ENCODE measurements at regions not wholly inside any gene's neighbourhood (a gene's known extent, or its start where the extent isn't known, plus 50 kb on each side); places are given as distances from the start of the nearest gene placed in this dataset.
A peak's percentile ranks its signal among the peaks of the same experiment; 100 is the strongest.

DNA sequence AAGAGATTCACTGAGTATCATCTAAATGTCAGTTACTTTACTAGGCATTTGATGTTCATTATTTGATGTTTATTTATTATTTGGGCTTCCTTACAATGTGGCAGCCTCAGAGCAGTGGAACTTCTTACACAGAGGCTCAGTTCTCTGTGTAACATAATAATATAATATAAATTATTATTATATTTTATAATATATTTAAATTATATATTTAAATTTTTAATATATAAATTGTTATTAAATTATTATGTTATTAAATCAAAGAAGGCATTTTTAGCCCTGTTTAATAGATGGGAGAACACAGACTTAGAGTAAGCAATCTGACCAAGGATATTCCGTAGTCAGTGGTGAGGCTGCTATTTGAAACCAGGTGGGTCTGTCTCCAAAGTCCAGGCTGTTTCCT lies 315.3 kb upstream of the SKOR2 start:
- Histone ChIP-seq H3K27ac (no peak overlapping the region), H3K9me3 (no peaks in the 10 kb centered on the region), H3K27me3 (no peaks in the 10 kb centered on the region), H3K4me3 (no peak overlapping the region), H3K4me1 (no peaks in the 10 kb centered on the region), H3K36me3 (no peaks in the 10 kb centered on the region)
- TF ChIP-seq, protein P1, sequence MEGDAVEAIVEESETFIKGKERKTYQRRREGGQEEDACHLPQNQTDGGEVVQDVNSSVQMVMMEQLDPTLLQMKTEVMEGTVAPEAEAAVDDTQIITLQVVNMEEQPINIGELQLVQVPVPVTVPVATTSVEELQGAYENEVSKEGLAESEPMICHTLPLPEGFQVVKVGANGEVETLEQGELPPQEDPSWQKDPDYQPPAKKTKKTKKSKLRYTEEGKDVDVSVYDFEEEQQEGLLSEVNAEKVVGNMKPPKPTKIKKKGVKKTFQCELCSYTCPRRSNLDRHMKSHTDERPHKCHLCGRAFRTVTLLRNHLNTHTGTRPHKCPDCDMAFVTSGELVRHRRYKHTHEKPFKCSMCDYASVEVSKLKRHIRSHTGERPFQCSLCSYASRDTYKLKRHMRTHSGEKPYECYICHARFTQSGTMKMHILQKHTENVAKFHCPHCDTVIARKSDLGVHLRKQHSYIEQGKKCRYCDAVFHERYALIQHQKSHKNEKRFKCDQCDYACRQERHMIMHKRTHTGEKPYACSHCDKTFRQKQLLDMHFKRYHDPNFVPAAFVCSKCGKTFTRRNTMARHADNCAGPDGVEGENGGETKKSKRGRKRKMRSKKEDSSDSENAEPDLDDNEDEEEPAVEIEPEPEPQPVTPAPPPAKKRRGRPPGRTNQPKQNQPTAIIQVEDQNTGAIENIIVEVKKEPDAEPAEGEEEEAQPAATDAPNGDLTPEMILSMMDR (IDR thresholded peaks at IDR 0.05), result no peak
- DNase-seq (ENCODE audit: low spot score), result no peak

DNA sequence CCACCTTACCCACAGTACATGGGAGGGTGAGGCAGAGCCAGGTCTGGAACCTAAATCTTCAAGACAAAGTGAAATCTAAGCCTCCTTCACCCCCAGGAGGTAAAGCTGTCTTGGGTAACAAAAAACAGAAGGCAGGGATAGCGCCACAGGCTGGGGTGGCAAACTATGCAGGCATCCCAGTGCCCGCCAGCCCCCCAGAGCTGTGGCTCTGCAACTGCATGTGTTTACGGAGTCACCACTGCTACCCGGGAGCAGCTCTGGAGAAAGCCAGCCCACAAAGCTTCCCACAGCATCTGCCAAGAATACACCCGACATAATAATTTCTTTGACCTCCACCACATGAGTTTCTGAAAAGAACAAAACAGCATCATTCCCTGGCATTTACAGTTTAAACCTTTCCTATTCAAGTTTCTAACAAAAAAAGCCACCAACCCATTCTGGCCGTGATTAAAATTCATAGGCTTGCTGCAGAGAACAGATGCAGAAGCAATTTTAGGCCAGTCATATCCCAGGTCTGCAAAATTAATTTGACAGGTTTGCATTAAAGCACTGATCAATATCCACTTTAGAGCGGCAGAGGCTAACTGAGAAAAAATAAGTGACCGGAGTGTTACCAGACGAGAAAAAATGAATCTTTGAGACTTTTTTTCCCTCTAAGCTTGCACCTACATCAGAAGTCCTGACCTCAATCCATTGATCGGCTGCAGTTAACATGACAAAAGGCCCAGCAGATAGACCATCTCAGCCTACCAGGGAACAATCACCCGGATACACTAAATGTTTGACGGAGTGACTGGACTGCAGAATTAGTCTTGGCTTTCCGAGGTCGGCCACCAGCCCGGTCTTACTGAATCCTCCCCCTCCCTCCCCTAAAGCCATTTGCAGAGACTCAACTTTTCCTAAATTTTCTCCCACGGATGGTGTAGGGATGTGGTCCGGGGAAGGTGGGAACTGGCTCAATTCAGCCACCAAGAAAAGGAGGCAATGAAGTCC lies 309.6 kb upstream of the SKOR2 start:
- no peak overlapping the region for H3K4me3 ChIP-seq
- no peak overlapping the region for H3K27ac ChIP-seq
- H3K36me3 ChIP-seq, result no peaks in the 10 kb centered on the region
- H3K9me3 ChIP-seq, result no peaks in the 10 kb centered on the region
- TF ChIP-seq, protein P1 (IDR thresholded peaks at IDR 0.05), result no peak
- H3K27me3 ChIP-seq, result no peaks in the 10 kb centered on the region
- no peak for DNase-seq (ENCODE audit: low spot score)
- H3K4me1 ChIP-seq, result no peaks in the 10 kb centered on the region

DNA sequence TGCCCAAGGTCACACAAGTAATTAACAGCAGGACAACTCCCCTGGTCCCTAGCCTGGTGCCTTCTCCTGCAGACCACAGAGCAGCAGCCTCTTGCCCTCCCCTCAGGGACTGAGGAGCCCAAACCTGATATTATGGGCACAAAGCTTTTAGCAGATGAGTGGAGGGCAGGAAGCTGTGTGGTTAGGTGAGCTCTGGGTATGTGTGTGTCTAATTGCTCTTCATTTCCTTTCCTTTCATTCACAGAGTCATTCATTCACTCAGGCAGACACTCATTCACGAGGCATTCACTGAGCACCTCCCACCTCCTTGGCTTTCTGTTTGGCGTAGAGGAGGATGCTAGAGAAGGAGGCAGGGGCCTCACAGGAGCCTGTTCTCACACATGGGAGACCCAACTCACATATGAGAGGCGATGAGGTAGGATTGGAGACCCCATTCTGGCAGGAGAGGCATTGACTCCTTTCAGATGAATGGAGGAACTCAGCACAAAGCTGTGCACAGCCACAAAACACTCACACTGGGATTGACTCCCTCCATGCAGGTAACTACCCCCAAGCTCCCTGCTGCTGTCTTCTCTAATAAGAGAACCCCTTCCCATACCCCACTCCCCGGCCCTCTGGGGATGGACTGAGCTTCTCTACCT lies 306.8 kb upstream of the SKOR2 start:
- no peak overlapping the region for H3K4me3 ChIP-seq
- H3K4me1 ChIP-seq, result no peaks in the 10 kb centered on the region
- no peaks in the 10 kb centered on the region for H3K36me3 ChIP-seq
- no peak for DNase-seq (ENCODE audit: low spot score)
- TF ChIP-seq, protein P1 (IDR thresholded peaks at IDR 0.05), result no peak
- H3K9me3 ChIP-seq, result no peaks in the 10 kb centered on the region
- no peaks in the 10 kb centered on the region for H3K27me3 ChIP-seq
- H3K27ac ChIP-seq, result no peak overlapping the region

DNA sequence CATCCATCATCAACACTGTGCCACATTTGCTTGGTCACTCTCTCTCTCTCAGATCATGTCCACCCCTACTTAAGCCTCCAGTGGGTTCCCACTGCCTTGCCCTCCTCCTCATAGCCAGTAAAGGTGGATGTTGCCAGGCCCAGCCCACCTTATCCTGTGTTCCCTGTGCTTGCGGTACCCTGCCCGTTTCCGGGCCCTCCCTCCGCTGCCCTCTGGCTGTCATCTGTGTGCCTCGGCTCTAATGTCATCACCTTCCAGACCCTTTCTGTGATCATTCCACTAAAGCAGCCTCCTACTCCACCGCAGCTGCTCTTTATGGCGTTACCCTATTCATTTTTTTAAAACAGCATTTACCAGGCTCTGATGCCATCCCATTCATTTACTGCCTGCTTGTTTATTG lies 305.7 kb upstream of the SKOR2 start:
- Histone ChIP-seq H3K36me3 (no peaks in the 10 kb centered on the region), H3K4me3 (no peak overlapping the region), H3K4me1 (no peaks in the 10 kb centered on the region), H3K27ac (no peak overlapping the region), H3K9me3 (no peaks in the 10 kb centered on the region), H3K27me3 (no peaks in the 10 kb centered on the region)
- TF ChIP-seq, protein P1 (IDR thresholded peaks at IDR 0.05), result no peak
- DNase-seq (ENCODE audit: low spot score), result peak; percentile 40

DNA sequence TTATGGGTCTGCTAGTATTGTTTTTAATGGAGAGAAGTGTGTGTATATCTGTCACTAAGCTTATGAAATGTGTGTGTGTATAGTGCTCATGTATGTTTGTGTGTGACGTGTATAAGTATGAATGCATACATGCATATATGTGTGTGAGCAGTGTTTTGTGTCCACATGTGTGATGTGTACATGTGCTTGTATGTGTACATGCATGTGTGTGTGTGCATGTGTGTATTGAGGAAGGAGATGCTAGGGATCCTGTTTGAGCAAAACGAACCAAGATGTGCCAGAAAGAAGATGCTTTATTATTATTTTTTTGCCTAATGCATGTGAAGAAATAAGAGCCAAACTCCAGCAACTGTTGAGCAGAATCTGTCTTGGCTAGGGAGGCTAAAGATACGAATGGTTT lies 301.3 kb upstream of the SKOR2 start:
- no peaks in the 10 kb centered on the region for H3K4me1 ChIP-seq
- no peak for DNase-seq (ENCODE audit: low spot score)
- H3K36me3 ChIP-seq, result no peaks in the 10 kb centered on the region
- no peak overlapping the region for H3K27ac ChIP-seq
- TF ChIP-seq, protein P1 (IDR thresholded peaks at IDR 0.05), result no peak
- H3K4me3 ChIP-seq, result no peak overlapping the region
- H3K27me3 ChIP-seq, result no peaks in the 10 kb centered on the region
- H3K9me3 ChIP-seq, result no peaks in the 10 kb centered on the region

Data from right atrium auricular region (tissue), 2 donors.